ENCODE measurements at regions not wholly inside any gene's neighbourhood (a gene's known extent, or its start where the extent isn't known, plus 50 kb on each side); places are given as distances from the start of the nearest gene placed in this dataset.
A peak's percentile ranks its signal among the peaks of the same experiment; 100 is the strongest.

DNA sequence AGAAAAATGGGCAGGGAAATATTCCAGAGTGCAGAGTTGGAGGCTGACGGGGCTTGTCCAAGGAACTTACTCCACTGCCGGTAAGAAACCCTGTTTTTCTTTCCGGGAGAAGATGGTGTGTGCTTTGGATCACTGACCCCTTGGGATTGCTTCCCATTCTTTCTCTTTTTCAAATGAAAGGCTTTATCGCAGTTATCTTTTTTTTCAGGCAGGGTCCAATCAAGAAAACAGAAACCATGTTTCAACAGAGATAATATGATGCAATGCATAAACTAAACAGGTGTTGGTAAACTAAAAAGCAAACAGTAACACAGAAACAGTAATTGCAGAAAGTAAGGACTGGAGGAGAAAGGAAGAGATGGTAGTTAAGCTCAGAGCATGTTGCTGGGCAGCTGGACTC, 145.1 kb downstream of the LYPLAL1 start:
- DNase-seq (ENCODE audit: extremely low spot score) = no peak
- ChIA-PET POLR2A (no interaction called here), CTCF (no interaction called here)
- TF ChIP-seq SP1 (IDR thresholded peaks at IDR 0.05) (no peak), ZNF384 (IDR thresholded peaks at IDR 0.05) (no peak), BHLHE40 (IDR thresholded peaks at IDR 0.05; ENCODE audit: borderline replicate concordance) (no peak), HDGF (IDR thresholded peaks at IDR 0.05; ENCODE audit: borderline replicate concordance) (no peak), CTBP1 (IDR thresholded peaks at IDR 0.05; ENCODE audit: borderline replicate concordance) (no peak), L3MBTL2 (conservative IDR thresholded peaks at IDR 0.05) (no peak), NFRKB (IDR thresholded peaks at IDR 0.05) (no peak), FOXA1 (IDR thresholded peaks at IDR 0.05) (no peak), FOXK2 (IDR thresholded peaks at IDR 0.05) (no peak), FOXM1 (IDR thresholded peaks at IDR 0.05; ENCODE audit: borderline replicate concordance) (no peak), ELF4 (IDR thresholded peaks at IDR 0.05) (no peak), ARNT (IDR thresholded peaks at IDR 0.05) (no peak), TARDBP (IDR thresholded peaks at IDR 0.05) (no peak), LEF1 (IDR thresholded peaks at IDR 0.05; ENCODE audit: borderline replicate concordance) (no peak), SUZ12 (IDR thresholded peaks at IDR 0.05) (no peak)
- TF ChIP-seq, protein P1, sequence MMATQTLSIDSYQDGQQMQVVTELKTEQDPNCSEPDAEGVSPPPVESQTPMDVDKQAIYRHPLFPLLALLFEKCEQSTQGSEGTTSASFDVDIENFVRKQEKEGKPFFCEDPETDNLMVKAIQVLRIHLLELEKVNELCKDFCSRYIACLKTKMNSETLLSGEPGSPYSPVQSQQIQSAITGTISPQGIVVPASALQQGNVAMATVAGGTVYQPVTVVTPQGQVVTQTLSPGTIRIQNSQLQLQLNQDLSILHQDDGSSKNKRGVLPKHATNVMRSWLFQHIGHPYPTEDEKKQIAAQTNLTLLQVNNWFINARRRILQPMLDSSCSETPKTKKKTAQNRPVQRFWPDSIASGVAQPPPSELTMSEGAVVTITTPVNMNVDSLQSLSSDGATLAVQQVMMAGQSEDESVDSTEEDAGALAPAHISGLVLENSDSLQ (IDR thresholded peaks at IDR 0.05) = no peak

GRCh38 chr1:219317762-219318353, 144.2 kb downstream of the LYPLAL1 start:
- DNase-seq (ENCODE audit: extremely low spot score) = peak; percentile 29
- ChIA-PET CTCF (no interaction called here), POLR2A (no interaction called here)
- TF ChIP-seq LEF1 (IDR thresholded peaks at IDR 0.05; ENCODE audit: borderline replicate concordance) (no peak), FOXM1 (IDR thresholded peaks at IDR 0.05; ENCODE audit: borderline replicate concordance) (no peak), FOXK2 (IDR thresholded peaks at IDR 0.05) (no peak), NFRKB (IDR thresholded peaks at IDR 0.05) (no peak), ELF4 (IDR thresholded peaks at IDR 0.05) (no peak), ZNF384 (IDR thresholded peaks at IDR 0.05) (no peak), ARNT (IDR thresholded peaks at IDR 0.05) (no peak), FOXA1 (IDR thresholded peaks at IDR 0.05) (no peak), SUZ12 (IDR thresholded peaks at IDR 0.05) (no peak), L3MBTL2 (conservative IDR thresholded peaks at IDR 0.05) (no peak), SP1 (IDR thresholded peaks at IDR 0.05) (no peak), CTBP1 (IDR thresholded peaks at IDR 0.05; ENCODE audit: borderline replicate concordance) (no peak), HDGF (IDR thresholded peaks at IDR 0.05; ENCODE audit: borderline replicate concordance) (no peak), BHLHE40 (IDR thresholded peaks at IDR 0.05; ENCODE audit: borderline replicate concordance) (no peak), TARDBP (IDR thresholded peaks at IDR 0.05) (no peak)
- TF ChIP-seq, protein P1 (IDR thresholded peaks at IDR 0.05) = no peak

DNA sequence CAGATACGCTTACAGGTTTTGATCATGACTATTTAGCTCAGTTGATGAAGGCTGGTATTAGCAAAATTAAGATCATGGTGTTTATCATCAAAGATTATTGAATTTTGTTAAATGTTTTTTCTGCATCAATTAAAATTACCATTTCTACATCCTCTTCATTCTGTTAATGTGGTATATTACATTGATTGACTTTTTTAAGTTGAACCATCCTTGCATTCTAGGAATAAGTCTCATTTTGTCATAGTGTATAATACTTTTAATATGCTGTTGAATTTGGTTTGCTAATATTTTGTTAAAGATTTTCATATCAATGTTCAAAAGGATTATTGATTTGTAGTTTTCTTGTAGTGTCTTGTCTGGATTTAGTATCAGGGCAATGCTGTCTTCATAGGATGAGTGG, 142.4 kb downstream of the LYPLAL1 start:
- POLR2A ChIA-PET = no interaction called here
- no peak for DNase-seq (ENCODE audit: extremely low spot score)
- CTCF ChIA-PET = no interaction called here
- TF ChIP-seq FOXM1 (IDR thresholded peaks at IDR 0.05; ENCODE audit: borderline replicate concordance) (no peak), NFRKB (IDR thresholded peaks at IDR 0.05) (no peak), FOXA1 (IDR thresholded peaks at IDR 0.05) (no peak), ELF4 (IDR thresholded peaks at IDR 0.05) (no peak), BHLHE40 (IDR thresholded peaks at IDR 0.05; ENCODE audit: borderline replicate concordance) (no peak), SP1 (IDR thresholded peaks at IDR 0.05) (no peak), LEF1 (IDR thresholded peaks at IDR 0.05; ENCODE audit: borderline replicate concordance) (no peak), FOXK2 (IDR thresholded peaks at IDR 0.05) (no peak), TARDBP (IDR thresholded peaks at IDR 0.05) (no peak), ARNT (IDR thresholded peaks at IDR 0.05) (no peak), HDGF (IDR thresholded peaks at IDR 0.05; ENCODE audit: borderline replicate concordance) (no peak), ZNF384 (IDR thresholded peaks at IDR 0.05) (no peak), L3MBTL2 (conservative IDR thresholded peaks at IDR 0.05) (no peak), CTBP1 (IDR thresholded peaks at IDR 0.05; ENCODE audit: borderline replicate concordance) (no peak), SUZ12 (IDR thresholded peaks at IDR 0.05) (no peak)
- TF ChIP-seq, protein P1 (IDR thresholded peaks at IDR 0.05) = no peak

DNA sequence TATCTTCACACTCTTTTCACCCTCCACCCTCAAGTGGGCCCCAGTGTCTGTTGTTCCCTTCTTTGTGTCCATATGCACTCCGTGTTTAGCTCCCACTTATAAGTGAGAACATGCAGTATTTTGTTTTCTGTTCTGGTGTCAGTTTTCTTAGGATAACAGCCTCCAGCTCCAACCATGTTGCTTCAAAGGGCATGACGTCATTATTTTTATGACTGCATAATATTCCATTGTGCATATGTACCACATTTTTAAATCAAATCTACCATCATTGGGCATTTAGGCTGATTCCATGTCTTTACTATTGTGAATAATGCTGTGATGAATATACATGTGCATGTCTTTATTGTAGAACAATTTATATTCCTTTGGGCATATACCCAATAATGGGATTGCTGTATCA, 140.3 kb downstream of the LYPLAL1 start:
- POLR2A ChIA-PET = no interaction called here
- TF ChIP-seq HDGF (IDR thresholded peaks at IDR 0.05; ENCODE audit: borderline replicate concordance) = no peak
- CTCF ChIA-PET = no interaction called here
- no peak for DNase-seq (ENCODE audit: extremely low spot score)

DNA sequence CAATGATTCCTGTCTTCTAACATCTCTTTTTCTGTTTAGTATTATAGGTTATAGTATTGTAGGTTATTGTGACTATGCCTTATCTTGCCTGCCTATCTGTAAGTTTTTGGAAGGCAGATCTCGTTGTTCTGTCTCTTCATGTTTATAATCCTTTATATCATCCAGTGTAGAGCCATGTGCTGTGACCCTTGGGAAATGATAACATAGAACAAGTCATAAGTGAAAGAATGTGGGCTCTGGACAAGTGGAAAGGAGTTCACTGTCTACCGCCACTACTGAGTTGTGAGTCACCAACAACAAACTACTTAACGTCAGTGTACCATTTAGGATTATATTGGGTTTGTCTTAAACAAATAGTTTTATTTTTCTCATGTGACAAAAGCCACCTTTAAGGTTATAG, 139.3 kb downstream of the LYPLAL1 start:
- POLR2A ChIA-PET = interaction anchor here (0.6 kb wide), 1 partner anchor 134 kb away, joined by 4 read pairs; no protein-coding TSS in a partner anchor
- CTCF ChIA-PET = interaction anchor here (0.6 kb wide), 1 partner anchor 14 kb away, joined by 4 read pairs; no protein-coding TSS in a partner anchor
- no peak for DNase-seq (ENCODE audit: extremely low spot score)
- TF ChIP-seq TARDBP (IDR thresholded peaks at IDR 0.05) (no peak), NFRKB (IDR thresholded peaks at IDR 0.05) (no peak), ELF4 (IDR thresholded peaks at IDR 0.05) (no peak), FOXM1 (IDR thresholded peaks at IDR 0.05; ENCODE audit: borderline replicate concordance) (no peak), SP1 (IDR thresholded peaks at IDR 0.05) (no peak), ZNF384 (IDR thresholded peaks at IDR 0.05) (no peak), HDGF (IDR thresholded peaks at IDR 0.05; ENCODE audit: borderline replicate concordance) (no peak), FOXK2 (IDR thresholded peaks at IDR 0.05) (no peak), ARNT (IDR thresholded peaks at IDR 0.05) (no peak), CTBP1 (IDR thresholded peaks at IDR 0.05; ENCODE audit: borderline replicate concordance) (no peak)
- TF ChIP-seq, protein P1 (IDR thresholded peaks at IDR 0.05) = no peak

Measured in HEK293T (cell line).